HEK293T (cell line): ENCODE measurements at regions not wholly inside any gene's neighbourhood (a gene's known extent, or its start where the extent isn't known, plus 50 kb on each side); places are given as distances from the start of the nearest gene placed in this dataset.

ENCODE experiments used
- ARNT ChIP-seq: fragments of 450-650 bp; IDR thresholded peaks from 2 replicates; pipeline ENCODE4 v1.6.1; 2017; ENCODE audit warnings: mild to moderate bottlenecking
- CTBP1 ChIP-seq: fragments of 450-650 bp; IDR thresholded peaks from 2 replicates; pipeline ENCODE4 v1.6.1; 2016; ENCODE audit warnings: borderline replicate concordance
- FOXK2 ChIP-seq: fragments of 450-650 bp; IDR thresholded peaks from 2 replicates; pipeline ENCODE4 v1.6.1; 2016; ENCODE audit warnings: mild to moderate bottlenecking
- TARDBP ChIP-seq: fragments of 450-650 bp; IDR thresholded peaks from 2 replicates; pipeline ENCODE4 v1.6.1; 2016
- TF ChIP-seq, protein P1 (sequence below): fragments of 450-650 bp; IDR thresholded peaks from 2 replicates; pipeline ENCODE4 v1.6.1; 2016

DNA sequence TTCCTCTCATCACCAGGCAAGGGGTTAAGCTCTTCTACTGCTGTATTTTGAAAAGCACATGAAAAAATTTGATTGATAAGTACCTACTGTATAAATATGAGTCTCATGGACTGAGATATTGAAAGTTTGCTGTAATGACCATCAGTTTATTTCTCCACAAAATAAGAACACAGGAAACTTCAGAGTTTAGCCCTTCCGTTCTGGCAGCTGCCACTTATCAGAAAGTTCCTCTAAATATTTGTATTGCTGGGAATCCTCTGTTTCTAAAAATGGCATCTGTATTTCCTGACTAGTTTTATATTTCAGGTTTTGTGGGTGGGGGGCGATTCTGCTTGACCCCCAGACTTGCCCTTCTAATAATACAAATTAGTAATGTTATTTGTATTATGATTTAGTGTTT lies 92.0 kb downstream of the LYZL2 start:
- TF ChIP-seq FOXK2 (no peak), ARNT (no peak), TARDBP (no peak), CTBP1 (no peak)
- TF ChIP-seq, protein P1, sequence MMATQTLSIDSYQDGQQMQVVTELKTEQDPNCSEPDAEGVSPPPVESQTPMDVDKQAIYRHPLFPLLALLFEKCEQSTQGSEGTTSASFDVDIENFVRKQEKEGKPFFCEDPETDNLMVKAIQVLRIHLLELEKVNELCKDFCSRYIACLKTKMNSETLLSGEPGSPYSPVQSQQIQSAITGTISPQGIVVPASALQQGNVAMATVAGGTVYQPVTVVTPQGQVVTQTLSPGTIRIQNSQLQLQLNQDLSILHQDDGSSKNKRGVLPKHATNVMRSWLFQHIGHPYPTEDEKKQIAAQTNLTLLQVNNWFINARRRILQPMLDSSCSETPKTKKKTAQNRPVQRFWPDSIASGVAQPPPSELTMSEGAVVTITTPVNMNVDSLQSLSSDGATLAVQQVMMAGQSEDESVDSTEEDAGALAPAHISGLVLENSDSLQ: no peak
